ENCODE measurements at regions not wholly inside any gene's neighbourhood (a gene's known extent, or its start where the extent isn't known, plus 50 kb on each side); places are given as distances from the start of the nearest gene placed in this dataset.
"Not testable (repeated sequence)": the region's sequence is repeated elsewhere in the genome, so short reads cannot be mapped to it uniquely, and the experiment has no call there.

- Histone ChIP-seq H3K36me3 (ENCODE audit: insufficient read depth, low read length) (no peaks in the 10 kb centered on the region), H3K4me3 (ENCODE audit: low read length) (no peak overlapping the region), H3K4me1 (ENCODE audit: insufficient read depth, low read length) (no peaks in the 10 kb centered on the region), H3K27me3 (ENCODE audit: insufficient read depth, low read length, poor library complexity, severe bottlenecking) (no peaks in the 10 kb centered on the region), H3K9me3 (ENCODE audit: low read length) (no peaks in the 10 kb centered on the region), H3K27ac (ENCODE audit: low read depth, low read length) (no peak overlapping the region)
- Mint-ChIP-seq H3K27me3 (no peaks in the 10 kb centered on the region), H3K4me3 (no peak overlapping the region), H3K36me3 (no peaks in the 10 kb centered on the region), H3K4me1 (no peaks in the 10 kb centered on the region), H3K27ac (no peak overlapping the region), H3K9me3 (peaks cover 0 to 5% (median 0%) of the 10 kb centered on the region in 5 donors)
- POLR2A ChIA-PET = no interaction called here
- CTCF ChIA-PET = no interaction called here
- DNase-seq = no peak
These were observed 253.7 kb downstream of the CENPC start for GRCh38 chr4:67291644-67292043.

GRCh38 chr4:67288964-67289363 is 256.3 kb downstream of the CENPC start:
- Histone ChIP-seq H3K36me3 (ENCODE audit: insufficient read depth, low read length) (no peaks in the 10 kb centered on the region), H3K4me3 (ENCODE audit: low read length) (no peak overlapping the region), H3K9me3 (ENCODE audit: low read length) (no peaks in the 10 kb centered on the region), H3K27ac (ENCODE audit: low read depth, low read length) (no peak overlapping the region), H3K4me1 (ENCODE audit: insufficient read depth, low read length) (no peaks in the 10 kb centered on the region), H3K27me3 (ENCODE audit: insufficient read depth, low read length, poor library complexity, severe bottlenecking) (no peaks in the 10 kb centered on the region)
- Mint-ChIP-seq H3K4me3 (no peak overlapping the region), H3K27me3 (no peaks in the 10 kb centered on the region), H3K4me1 (no peaks in the 10 kb centered on the region), H3K27ac (no peak overlapping the region), H3K36me3 (no peaks in the 10 kb centered on the region), H3K9me3 (peaks cover 0 to 5% (median 0%) of the 10 kb centered on the region in 5 donors)
- CTCF ChIA-PET = no interaction called here
- no peak for DNase-seq
- POLR2A ChIA-PET = no interaction called here

- Histone ChIP-seq H3K4me3 (ENCODE audit: low read length) (no peak overlapping the region), H3K9me3 (ENCODE audit: low read length) (no peaks in the 10 kb centered on the region), H3K27ac (ENCODE audit: low read depth, low read length) (no peak overlapping the region), H3K27me3 (ENCODE audit: insufficient read depth, low read length, poor library complexity, severe bottlenecking) (no peaks in the 10 kb centered on the region), H3K36me3 (ENCODE audit: insufficient read depth, low read length) (no peaks in the 10 kb centered on the region), H3K4me1 (ENCODE audit: insufficient read depth, low read length) (no peaks in the 10 kb centered on the region)
- Mint-ChIP-seq H3K36me3 (no peaks in the 10 kb centered on the region), H3K4me3 (no peak overlapping the region), H3K9me3 (peaks cover 0 to 5% (median 0%) of the 10 kb centered on the region in 5 donors), H3K27me3 (no peaks in the 10 kb centered on the region), H3K4me1 (no peaks in the 10 kb centered on the region), H3K27ac (no peak overlapping the region)
- ChIA-PET POLR2A (no interaction called here), CTCF (no interaction called here)
- DNase-seq = no peak
These were observed 258.6 kb downstream of the CENPC start for GRCh38 chr4:67286724-67287123.

GRCh38 chr4:67282749-67283148 is 262.6 kb downstream of the CENPC start:
- H3K9me3 Mint-ChIP-seq = peaks cover 0 to 9% (median 3%) of the 10 kb centered on the region in 5 donors
- Histone ChIP-seq H3K4me3 (ENCODE audit: low read length) (no peak overlapping the region), H3K27me3 (ENCODE audit: insufficient read depth, low read length, poor library complexity, severe bottlenecking) (no peaks in the 10 kb centered on the region), H3K27ac (ENCODE audit: low read depth, low read length) (no peak overlapping the region), H3K36me3 (ENCODE audit: insufficient read depth, low read length) (no peaks in the 10 kb centered on the region), H3K4me1 (ENCODE audit: insufficient read depth, low read length) (no peaks in the 10 kb centered on the region), H3K9me3 (ENCODE audit: low read length) (no peaks in the 10 kb centered on the region)
- DNase-seq = no peak
- H3K27me3 Mint-ChIP-seq = no peaks in the 10 kb centered on the region
- ChIA-PET CTCF (no interaction called here), POLR2A (no interaction called here)
- no peak overlapping the region for H3K27ac Mint-ChIP-seq
- H3K4me3 Mint-ChIP-seq = no peak overlapping the region
- no peaks in the 10 kb centered on the region for H3K4me1 Mint-ChIP-seq
- peaks cover 0 to 2% (median 0%) of the 10 kb centered on the region in 3 donors for H3K36me3 Mint-ChIP-seq

GRCh38 chr4:67275179-67275750 is 270.0 kb downstream of the CENPC start:
- CTCF ChIA-PET = no interaction called here
- POLR2A ChIA-PET = no interaction called here
- H3K4me1 ChIP-seq (ENCODE audit: insufficient read depth, low read length) = no peaks in the 10 kb centered on the region
- H3K36me3 ChIP-seq (ENCODE audit: insufficient read depth, low read length) = no peaks in the 10 kb centered on the region
- no peak overlapping the region for H3K27ac ChIP-seq (ENCODE audit: low read depth, low read length)
- H3K36me3 Mint-ChIP-seq = peaks cover 0 to 2% (median 0%) of the 10 kb centered on the region in 3 donors
- H3K27ac Mint-ChIP-seq = no peak overlapping the region
- H3K4me3 ChIP-seq (ENCODE audit: low read length) = no peak overlapping the region
- H3K27me3 Mint-ChIP-seq = no peaks in the 10 kb centered on the region
- no peaks in the 10 kb centered on the region for H3K9me3 ChIP-seq (ENCODE audit: low read length)
- no peak overlapping the region for H3K4me3 Mint-ChIP-seq
- H3K27me3 ChIP-seq (ENCODE audit: insufficient read depth, low read length, poor library complexity, severe bottlenecking) = no peaks in the 10 kb centered on the region
- peaks cover 0 to 4% (median 0%) of the 10 kb centered on the region in 5 donors for H3K9me3 Mint-ChIP-seq
- no peaks in the 10 kb centered on the region for H3K4me1 Mint-ChIP-seq
- DNase-seq = no peak

GRCh38 chr4:67274671-67275070 is 270.6 kb downstream of the CENPC start:
- H3K36me3 ChIP-seq (ENCODE audit: insufficient read depth, low read length); H3K4me1 ChIP-seq (ENCODE audit: insufficient read depth, low read length); POLR2A ChIA-PET; H3K36me3 Mint-ChIP-seq; H3K9me3 ChIP-seq (ENCODE audit: low read length); H3K27me3 Mint-ChIP-seq; H3K4me1 Mint-ChIP-seq; H3K27ac ChIP-seq (ENCODE audit: low read depth, low read length); H3K27ac Mint-ChIP-seq; H3K27me3 ChIP-seq (ENCODE audit: insufficient read depth, low read length, poor library complexity, severe bottlenecking); H3K4me3 ChIP-seq (ENCODE audit: low read length); H3K9me3 Mint-ChIP-seq; H3K4me3 Mint-ChIP-seq; CTCF ChIA-PET; DNase-seq: not testable (repeated sequence)

GRCh38 chr4:67273666-67274065 is 271.6 kb downstream of the CENPC start:
- Histone ChIP-seq H3K4me1 (ENCODE audit: insufficient read depth, low read length) (no peaks in the 10 kb centered on the region), H3K27me3 (ENCODE audit: insufficient read depth, low read length, poor library complexity, severe bottlenecking) (no peaks in the 10 kb centered on the region), H3K9me3 (ENCODE audit: low read length) (no peaks in the 10 kb centered on the region), H3K4me3 (ENCODE audit: low read length) (no peak overlapping the region), H3K36me3 (ENCODE audit: insufficient read depth, low read length) (no peaks in the 10 kb centered on the region), H3K27ac (ENCODE audit: low read depth, low read length) (no peak overlapping the region)
- H3K27me3 Mint-ChIP-seq = no peaks in the 10 kb centered on the region
- H3K4me3 Mint-ChIP-seq = no peak overlapping the region
- CTCF ChIA-PET = no interaction called here
- peaks cover 0 to 4% (median 3%) of the 10 kb centered on the region in 5 donors for H3K9me3 Mint-ChIP-seq
- POLR2A ChIA-PET = no interaction called here
- no peak overlapping the region for H3K27ac Mint-ChIP-seq
- no peaks in the 10 kb centered on the region for H3K36me3 Mint-ChIP-seq
- no peaks in the 10 kb centered on the region for H3K4me1 Mint-ChIP-seq
- no peak for DNase-seq

- CTCF ChIA-PET = no interaction called here
- Histone ChIP-seq H3K27me3 (ENCODE audit: insufficient read depth, low read length, poor library complexity, severe bottlenecking) (no peaks in the 10 kb centered on the region), H3K4me3 (ENCODE audit: low read length) (no peak overlapping the region), H3K36me3 (ENCODE audit: insufficient read depth, low read length) (no peaks in the 10 kb centered on the region), H3K4me1 (ENCODE audit: insufficient read depth, low read length) (no peaks in the 10 kb centered on the region), H3K9me3 (ENCODE audit: low read length) (no peaks in the 10 kb centered on the region), H3K27ac (ENCODE audit: low read depth, low read length) (no peak overlapping the region)
- Mint-ChIP-seq H3K9me3 (peaks cover 0 to 5% (median 1%) of the 10 kb centered on the region in 5 donors), H3K27ac (no peak overlapping the region), H3K4me3 (no peak overlapping the region), H3K4me1 (no peaks in the 10 kb centered on the region), H3K27me3 (peaks cover 0 to 4% of the 10 kb centered on the region in 2 donors), H3K36me3 (no peaks in the 10 kb centered on the region)
- POLR2A ChIA-PET = no interaction called here
- no peak for DNase-seq
These were observed 283.3 kb downstream of the CENPC start for GRCh38 chr4:67261971-67262370.

Measured in CD8-positive, alpha-beta memory T cell (primary cell).